ENCODE measurements at regions not wholly inside any gene's neighbourhood (a gene's known extent, or its start where the extent isn't known, plus 50 kb on each side); places are given as distances from the start of the nearest gene placed in this dataset.

DNA sequence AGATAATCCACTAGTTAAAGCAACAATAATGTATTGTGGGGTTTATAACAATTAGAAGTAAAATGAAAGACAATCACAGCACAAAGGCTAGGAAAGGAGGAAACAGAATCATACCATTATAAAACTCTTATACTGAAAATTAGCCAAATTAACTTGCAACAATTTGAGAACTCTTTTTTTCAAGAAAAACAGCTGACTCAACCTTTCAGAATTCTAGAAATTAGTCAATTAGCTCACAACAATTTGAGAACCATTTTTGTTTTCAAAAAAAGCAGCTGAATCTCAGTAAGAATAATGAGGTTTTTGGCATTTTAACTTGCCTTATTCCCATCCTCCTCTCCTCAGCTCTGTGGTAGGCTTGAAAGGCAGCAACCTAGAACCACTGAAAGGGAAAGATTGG is 269.9 kb downstream of the NPR3 start:
- TF ChIP-seq GATA2 (IDR thresholded peaks at IDR 0.05; ENCODE audit: insufficient read depth, insufficient read length, low read depth, low read length) = no peak
- TF ChIP-seq, protein P1, sequence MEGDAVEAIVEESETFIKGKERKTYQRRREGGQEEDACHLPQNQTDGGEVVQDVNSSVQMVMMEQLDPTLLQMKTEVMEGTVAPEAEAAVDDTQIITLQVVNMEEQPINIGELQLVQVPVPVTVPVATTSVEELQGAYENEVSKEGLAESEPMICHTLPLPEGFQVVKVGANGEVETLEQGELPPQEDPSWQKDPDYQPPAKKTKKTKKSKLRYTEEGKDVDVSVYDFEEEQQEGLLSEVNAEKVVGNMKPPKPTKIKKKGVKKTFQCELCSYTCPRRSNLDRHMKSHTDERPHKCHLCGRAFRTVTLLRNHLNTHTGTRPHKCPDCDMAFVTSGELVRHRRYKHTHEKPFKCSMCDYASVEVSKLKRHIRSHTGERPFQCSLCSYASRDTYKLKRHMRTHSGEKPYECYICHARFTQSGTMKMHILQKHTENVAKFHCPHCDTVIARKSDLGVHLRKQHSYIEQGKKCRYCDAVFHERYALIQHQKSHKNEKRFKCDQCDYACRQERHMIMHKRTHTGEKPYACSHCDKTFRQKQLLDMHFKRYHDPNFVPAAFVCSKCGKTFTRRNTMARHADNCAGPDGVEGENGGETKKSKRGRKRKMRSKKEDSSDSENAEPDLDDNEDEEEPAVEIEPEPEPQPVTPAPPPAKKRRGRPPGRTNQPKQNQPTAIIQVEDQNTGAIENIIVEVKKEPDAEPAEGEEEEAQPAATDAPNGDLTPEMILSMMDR (IDR thresholded peaks at IDR 0.05; ENCODE audit: extremely low read depth in 1 of 2, insufficient read depth in 1 of 2, low read depth in 1 of 2, low read length in 2 of 2) = no peak
- no peak for TF ChIP-seq POLR2AphosphoS5 (IDR thresholded peaks at IDR 0.05; ENCODE audit: insufficient read depth, low read depth, low read length)
- TF ChIP-seq POLR2A (IDR thresholded peaks at IDR 0.05; ENCODE audit: low read depth, low read length) = no peak

Measured in endothelial cell of umbilical vein (primary cell).